ENCODE measurements at regions not wholly inside any gene's neighbourhood (a gene's known extent, or its start where the extent isn't known, plus 50 kb on each side); places are given as distances from the start of the nearest gene placed in this dataset.
A peak's percentile ranks its signal among the peaks of the same experiment; 100 is the strongest.

DNA sequence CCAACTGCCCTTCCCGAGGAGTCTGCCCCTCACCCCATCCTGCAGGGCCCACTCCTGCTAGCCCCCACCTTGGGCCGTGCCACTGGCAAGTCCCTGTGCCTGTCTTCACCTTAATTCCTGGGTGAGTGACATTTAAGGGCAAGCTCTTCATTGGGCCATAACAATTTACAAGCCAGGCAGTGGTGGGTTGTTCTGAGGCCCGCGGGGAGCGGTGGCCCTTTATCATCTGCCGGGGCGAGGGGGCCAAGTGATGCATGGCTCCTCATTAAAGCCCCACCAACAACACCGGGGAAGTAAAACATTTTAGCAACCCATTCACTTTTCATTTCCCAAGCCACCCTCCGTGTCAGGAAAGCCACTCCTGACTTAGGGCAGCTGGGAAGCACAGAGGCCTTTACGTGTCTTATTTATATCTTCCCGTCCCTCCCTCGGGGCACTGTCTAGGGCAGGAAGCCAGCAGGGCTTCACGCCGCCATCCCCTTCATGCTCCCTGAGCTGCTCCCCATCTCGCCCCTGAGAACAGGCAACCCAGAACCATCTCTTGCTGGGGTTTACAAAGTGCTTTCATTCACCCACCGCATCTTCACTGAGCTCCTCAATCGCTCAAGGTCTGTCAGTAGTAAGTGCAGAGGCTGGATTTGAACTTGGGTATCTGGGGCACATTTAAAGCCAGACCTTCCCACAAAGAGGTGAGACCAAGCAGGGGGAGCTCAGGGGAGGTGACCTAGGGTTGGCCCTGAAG lies 55.5 kb upstream of the CCDC167 start:
- ChIA-PET POLR2A (interaction anchor here (0.8 to 1.1 kb wide), 2 partner anchors 10 to 39 kb away, joined by 3 to 4 read pairs; no protein-coding TSS in a partner anchor), CTCF (ENCODE audit: unreplicated experiment) (no interaction called here)
- TF ChIP-seq, protein P1, sequence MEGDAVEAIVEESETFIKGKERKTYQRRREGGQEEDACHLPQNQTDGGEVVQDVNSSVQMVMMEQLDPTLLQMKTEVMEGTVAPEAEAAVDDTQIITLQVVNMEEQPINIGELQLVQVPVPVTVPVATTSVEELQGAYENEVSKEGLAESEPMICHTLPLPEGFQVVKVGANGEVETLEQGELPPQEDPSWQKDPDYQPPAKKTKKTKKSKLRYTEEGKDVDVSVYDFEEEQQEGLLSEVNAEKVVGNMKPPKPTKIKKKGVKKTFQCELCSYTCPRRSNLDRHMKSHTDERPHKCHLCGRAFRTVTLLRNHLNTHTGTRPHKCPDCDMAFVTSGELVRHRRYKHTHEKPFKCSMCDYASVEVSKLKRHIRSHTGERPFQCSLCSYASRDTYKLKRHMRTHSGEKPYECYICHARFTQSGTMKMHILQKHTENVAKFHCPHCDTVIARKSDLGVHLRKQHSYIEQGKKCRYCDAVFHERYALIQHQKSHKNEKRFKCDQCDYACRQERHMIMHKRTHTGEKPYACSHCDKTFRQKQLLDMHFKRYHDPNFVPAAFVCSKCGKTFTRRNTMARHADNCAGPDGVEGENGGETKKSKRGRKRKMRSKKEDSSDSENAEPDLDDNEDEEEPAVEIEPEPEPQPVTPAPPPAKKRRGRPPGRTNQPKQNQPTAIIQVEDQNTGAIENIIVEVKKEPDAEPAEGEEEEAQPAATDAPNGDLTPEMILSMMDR (conservative IDR thresholded peaks at IDR 0.05; ENCODE audit: low read length), result no peak
- no peak for TF ChIP-seq EZH2phosphoT487 (IDR thresholded peaks at IDR 0.05; ENCODE audit: borderline replicate concordance, low read depth, low read length)
- H3K9me2 ChIP-seq (ENCODE audit: insufficient read depth, low read length), result no peaks in the 10 kb centered on the region
- no TSS peak for BruUV-seq (replicated peaks)
- H3K4me3 ChIP-seq (ENCODE audit: low read depth, low read length, poor library complexity, severe bottlenecking), result no peak overlapping the region
- H3K36me3 ChIP-seq (ENCODE audit: insufficient read depth, low read length), result no peaks in the 10 kb centered on the region
- intact Hi-C loops (cut with micrococcal nuclease; ENCODE audit: unreplicated experiment), result no loop called here
- H3K79me2 ChIP-seq (ENCODE audit: insufficient read depth, low read depth, low read length), result no peaks in the 10 kb centered on the region
- H3K9me3 ChIP-seq (ENCODE audit: low read length), result no peaks in the 10 kb centered on the region
- H4K20me1 ChIP-seq (ENCODE audit: insufficient read depth, low read length), result no peaks in the 10 kb centered on the region
- peak overlapping the region; percentile 4; the same call in 1 of the 2 replicates for H2AFZ ChIP-seq (ENCODE audit: low read length)
- no peak for DNase-seq (ENCODE audit: low spot score)
- peaks cover 64% of the 10 kb centered on the region for H3K4me1 ChIP-seq (ENCODE audit: insufficient read depth, low read length, poor library complexity, severe bottlenecking)
- peak overlapping the region; percentile 13; the same call in 1 of the 2 replicates for H3K4me2 ChIP-seq (ENCODE audit: low read length)
- H3K27ac ChIP-seq (ENCODE audit: low read depth, low read length, poor library complexity, severe bottlenecking), result no peak overlapping the region

DNA sequence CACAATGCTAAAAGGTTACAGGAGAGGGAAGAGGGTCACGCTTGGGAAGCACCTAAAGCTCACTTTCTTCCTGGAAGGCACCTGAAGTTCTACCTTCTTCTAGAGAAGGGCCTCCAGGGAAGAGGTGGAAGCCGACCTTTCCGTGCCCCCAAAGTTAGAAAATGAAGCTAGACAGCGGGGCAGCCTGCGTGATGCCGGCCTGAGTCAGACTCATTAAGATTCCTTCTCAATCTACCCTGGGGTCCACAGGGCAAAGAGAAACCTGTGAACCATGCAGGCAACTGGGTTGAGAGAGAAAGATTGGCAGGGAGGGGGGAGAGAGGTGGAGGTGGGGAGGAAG lies 54.8 kb upstream of the CCDC167 start:
- H3K36me3 ChIP-seq (ENCODE audit: insufficient read depth, low read length), result no peaks in the 10 kb centered on the region
- no peaks in the 10 kb centered on the region for H3K79me2 ChIP-seq (ENCODE audit: insufficient read depth, low read depth, low read length)
- H3K4me3 ChIP-seq (ENCODE audit: low read depth, low read length, poor library complexity, severe bottlenecking), result no peak overlapping the region
- no peaks in the 10 kb centered on the region for H3K9me3 ChIP-seq (ENCODE audit: low read length)
- intact Hi-C loops (cut with micrococcal nuclease; ENCODE audit: unreplicated experiment), result no loop called here
- no TSS peak for BruUV-seq (replicated peaks)
- no peak for TF ChIP-seq EZH2phosphoT487 (IDR thresholded peaks at IDR 0.05; ENCODE audit: borderline replicate concordance, low read depth, low read length)
- TF ChIP-seq, protein P1 (conservative IDR thresholded peaks at IDR 0.05; ENCODE audit: low read length), result no peak
- no peak overlapping the region for H2AFZ ChIP-seq (ENCODE audit: low read length)
- H3K4me1 ChIP-seq (ENCODE audit: insufficient read depth, low read length, poor library complexity, severe bottlenecking), result peaks cover 64% of the 10 kb centered on the region
- H3K27ac ChIP-seq (ENCODE audit: low read depth, low read length, poor library complexity, severe bottlenecking), result no peak overlapping the region
- H4K20me1 ChIP-seq (ENCODE audit: insufficient read depth, low read length), result no peaks in the 10 kb centered on the region
- POLR2A ChIA-PET, result interaction anchor here (1.1 kb wide), 1 partner anchor 39 kb away, joined by 4 read pairs; no protein-coding TSS in a partner anchor
- DNase-seq (ENCODE audit: low spot score), result no peak
- no peak overlapping the region for H3K4me2 ChIP-seq (ENCODE audit: low read length)
- CTCF ChIA-PET (ENCODE audit: unreplicated experiment), result no interaction called here
- H3K9me2 ChIP-seq (ENCODE audit: insufficient read depth, low read length), result no peaks in the 10 kb centered on the region

DNA sequence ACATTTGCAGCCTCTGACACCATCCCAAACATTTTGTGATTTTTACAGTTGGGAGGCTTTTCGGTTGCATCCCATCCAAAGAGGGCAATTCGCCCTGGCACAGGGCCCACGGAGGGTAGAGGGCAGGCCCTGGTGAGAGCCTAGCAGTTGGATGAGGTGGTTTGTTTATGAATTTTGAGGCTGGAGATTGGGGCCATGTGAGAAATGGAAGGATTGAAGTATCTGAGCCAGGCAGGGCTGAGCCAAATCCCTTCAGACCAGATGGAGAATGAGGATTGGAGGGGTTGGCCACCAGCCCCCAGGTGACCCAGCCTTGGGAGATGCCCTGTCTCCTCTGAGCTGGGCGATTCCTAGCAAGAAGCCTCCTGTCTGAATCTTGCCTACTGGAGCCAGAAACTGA lies 52.6 kb upstream of the CCDC167 start:
- Histone ChIP-seq H3K27ac (ENCODE audit: low read depth, low read length, poor library complexity, severe bottlenecking) (no peak overlapping the region), H3K9me2 (ENCODE audit: insufficient read depth, low read length) (no peaks in the 10 kb centered on the region), H3K4me1 (ENCODE audit: insufficient read depth, low read length, poor library complexity, severe bottlenecking) (peaks cover 71% of the 10 kb centered on the region), H3K79me2 (ENCODE audit: insufficient read depth, low read depth, low read length) (no peaks in the 10 kb centered on the region), H3K36me3 (ENCODE audit: insufficient read depth, low read length) (no peaks in the 10 kb centered on the region), H3K4me3 (ENCODE audit: low read depth, low read length, poor library complexity, severe bottlenecking) (no peak overlapping the region), H3K9me3 (ENCODE audit: low read length) (no peaks in the 10 kb centered on the region), H2AFZ (ENCODE audit: low read length) (no peak overlapping the region), H3K4me2 (ENCODE audit: low read length) (no peak overlapping the region), H4K20me1 (ENCODE audit: insufficient read depth, low read length) (no peaks in the 10 kb centered on the region)
- no peak for DNase-seq (ENCODE audit: low spot score)
- TF ChIP-seq, protein P1 (conservative IDR thresholded peaks at IDR 0.05; ENCODE audit: low read length), result no peak
- no peak for TF ChIP-seq EZH2phosphoT487 (IDR thresholded peaks at IDR 0.05; ENCODE audit: borderline replicate concordance, low read depth, low read length)
- CTCF ChIA-PET (ENCODE audit: unreplicated experiment), result no interaction called here
- intact Hi-C loops (cut with micrococcal nuclease; ENCODE audit: unreplicated experiment), result no loop called here
- POLR2A ChIA-PET, result interaction anchor here (0.6 to 0.7 kb wide), 2 partner anchors 127 to 1084 kb away, joined by 3 to 4 read pairs; no protein-coding TSS in a partner anchor
- no TSS peak for BruUV-seq (replicated peaks)

Measured in OCI-LY7 (cell line).